ENCODE measurements at regions not wholly inside any gene's neighbourhood (a gene's known extent, or its start where the extent isn't known, plus 50 kb on each side); places are given as distances from the start of the nearest gene placed in this dataset.

DNA sequence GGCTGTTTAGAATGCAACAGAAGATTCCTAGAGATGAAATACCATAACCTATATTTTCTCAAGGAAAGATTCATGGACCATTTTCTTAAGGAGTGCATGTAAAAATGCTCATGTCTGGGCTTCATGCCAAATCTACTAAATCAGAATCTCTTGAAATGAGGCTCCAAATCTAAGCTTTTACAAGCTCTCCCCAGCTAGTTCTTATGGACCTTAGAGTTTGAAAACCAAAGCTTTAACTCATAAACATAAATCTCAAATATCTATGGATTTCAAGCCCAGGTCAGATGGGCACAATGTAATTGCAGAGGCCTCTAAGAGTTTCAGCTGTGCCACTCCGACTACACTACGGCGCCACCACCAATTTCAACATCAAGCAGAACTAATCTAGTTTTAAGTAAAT, 117.3 kb upstream of the CAND1 start:
- no peak overlapping the region for H2BK120ac ChIP-seq (ENCODE audit: low read depth, low read length)
- no peak for DNase-seq (ENCODE audit: low spot score)
- H2BK5ac ChIP-seq (ENCODE audit: low read length): no peak overlapping the region
- H3K27me3 ChIP-seq (ENCODE audit: control insufficient read depth in 3 of 3, insufficient read depth in 3 of 3, low read depth in 1 of 3, low read length in 3 of 3): peaks cover 0 to 3% (median 0%) of the 10 kb centered on the region in 3 experiments
- no peak overlapping the region for H2BK15ac ChIP-seq (ENCODE audit: low read length)
- no peak overlapping the region for H2AFZ ChIP-seq (ENCODE audit: low read length)
- H3K18ac ChIP-seq (ENCODE audit: low read length): no peak overlapping the region
- H3K14ac ChIP-seq (ENCODE audit: low read length): no peak overlapping the region
- H3K4me2 ChIP-seq (ENCODE audit: insufficient read depth, low read length, poor library complexity, severe bottlenecking): no peak overlapping the region
- no peak overlapping the region for H4K91ac ChIP-seq (ENCODE audit: low read depth, low read length, poor library complexity)
- H4K8ac ChIP-seq (ENCODE audit: low read depth, low read length): no peak overlapping the region
- no peak overlapping the region for H2BK12ac ChIP-seq (ENCODE audit: low read length)
- no CpG with 5 or more reads among the region's 3 CpGs for WGBS, 2 donors (ENCODE audit: extremely low coverage in 2 of 2, insufficient read length in 2 of 2, insufficient replicate concordance in 1 of 2)
- H3K9ac ChIP-seq (ENCODE audit: low read depth, low read length, poor library complexity): no peak overlapping the region
- no peak overlapping the region for H3K4ac ChIP-seq (ENCODE audit: low read length)
- H3K4me1 ChIP-seq (ENCODE audit: control insufficient read depth in 2 of 2, insufficient read depth in 1 of 2, low read depth in 1 of 2, low read length in 2 of 2): no peaks in the 10 kb centered on the region
- H3K36me3 ChIP-seq (replicated peaks in 1 of 2; ENCODE audit: control insufficient read depth in 2 of 2, insufficient read depth in 2 of 2, low read length in 2 of 2): no peaks in the 10 kb centered on the region
- no peaks in the 10 kb centered on the region for H3K79me1 ChIP-seq (ENCODE audit: low read depth, low read length)
- H2AK5ac ChIP-seq (ENCODE audit: low read depth, low read length): no peak overlapping the region
- H3K4me3 ChIP-seq (ENCODE audit: low read length in 2 of 2): no peak overlapping the region
- H3K27ac ChIP-seq (replicated peaks; ENCODE audit: low read length): no peak overlapping the region
- no peak overlapping the region for H3K23ac ChIP-seq (ENCODE audit: low read depth, low read length, poor library complexity)
- no peaks in the 10 kb centered on the region for H3K9me3 ChIP-seq (replicated peaks in 1 of 2; ENCODE audit: control insufficient read depth in 2 of 2, insufficient read depth in 1 of 2, low read depth in 1 of 2, low read length in 2 of 2)

- Histone ChIP-seq H3K23ac (ENCODE audit: low read depth, low read length, poor library complexity) (no peak overlapping the region), H3K4me2 (ENCODE audit: insufficient read depth, low read length, poor library complexity, severe bottlenecking) (no peak overlapping the region), H4K91ac (ENCODE audit: low read depth, low read length, poor library complexity) (no peak overlapping the region), H2BK12ac (ENCODE audit: low read length) (no peak overlapping the region), H2BK15ac (ENCODE audit: low read length) (no peak overlapping the region), H3K4me3 (ENCODE audit: low read length in 2 of 2) (no peak overlapping the region), H2AK5ac (ENCODE audit: low read depth, low read length) (no peak overlapping the region), H2AFZ (ENCODE audit: low read length) (no peak overlapping the region), H3K27ac (replicated peaks; ENCODE audit: low read length) (no peak overlapping the region), H2BK120ac (ENCODE audit: low read depth, low read length) (no peak overlapping the region), H3K4me1 (ENCODE audit: control insufficient read depth in 2 of 2, insufficient read depth in 1 of 2, low read depth in 1 of 2, low read length in 2 of 2) (no peaks in the 10 kb centered on the region), H3K18ac (ENCODE audit: low read length) (no peak overlapping the region), H3K9ac (ENCODE audit: low read depth, low read length, poor library complexity) (no peak overlapping the region), H3K14ac (ENCODE audit: low read length) (no peak overlapping the region), H3K79me1 (ENCODE audit: low read depth, low read length) (no peaks in the 10 kb centered on the region), H3K9me3 (replicated peaks in 1 of 2; ENCODE audit: control insufficient read depth in 2 of 2, insufficient read depth in 1 of 2, low read depth in 1 of 2, low read length in 2 of 2) (no peaks in the 10 kb centered on the region), H3K27me3 (ENCODE audit: control insufficient read depth in 3 of 3, insufficient read depth in 3 of 3, low read depth in 1 of 3, low read length in 3 of 3) (peaks cover 0 to 3% (median 0%) of the 10 kb centered on the region in 3 experiments), H3K36me3 (replicated peaks in 1 of 2; ENCODE audit: control insufficient read depth in 2 of 2, insufficient read depth in 2 of 2, low read length in 2 of 2) (no peaks in the 10 kb centered on the region), H2BK5ac (ENCODE audit: low read length) (no peak overlapping the region), H4K8ac (ENCODE audit: low read depth, low read length) (no peak overlapping the region), H3K4ac (ENCODE audit: low read length) (no peak overlapping the region)
- DNase-seq (ENCODE audit: low spot score): no peak
- WGBS, 2 donors (ENCODE audit: extremely low coverage in 2 of 2, insufficient read length in 2 of 2, insufficient replicate concordance in 1 of 2): no CpG with 5 or more reads among the region's 2 CpGs
Measured at GRCh38 chr12:67152451-67152850, 116.7 kb upstream of the CAND1 start.

GRCh38 chr12:67154901-67155300, 114.3 kb upstream of the CAND1 start:
- Histone ChIP-seq H3K4ac (ENCODE audit: low read length) (no peak overlapping the region), H3K4me2 (ENCODE audit: insufficient read depth, low read length, poor library complexity, severe bottlenecking) (no peak overlapping the region), H3K36me3 (replicated peaks in 1 of 2; ENCODE audit: control insufficient read depth in 2 of 2, insufficient read depth in 2 of 2, low read length in 2 of 2) (no peaks in the 10 kb centered on the region), H3K4me1 (ENCODE audit: control insufficient read depth in 2 of 2, insufficient read depth in 1 of 2, low read depth in 1 of 2, low read length in 2 of 2) (no peaks in the 10 kb centered on the region), H4K8ac (ENCODE audit: low read depth, low read length) (no peak overlapping the region), H3K27ac (replicated peaks; ENCODE audit: low read length) (no peak overlapping the region), H3K23ac (ENCODE audit: low read depth, low read length, poor library complexity) (no peak overlapping the region), H2AFZ (ENCODE audit: low read length) (no peak overlapping the region), H2AK5ac (ENCODE audit: low read depth, low read length) (no peak overlapping the region), H4K91ac (ENCODE audit: low read depth, low read length, poor library complexity) (no peak overlapping the region), H2BK5ac (ENCODE audit: low read length) (no peak overlapping the region), H2BK15ac (ENCODE audit: low read length) (no peak overlapping the region), H3K9me3 (replicated peaks in 1 of 2; ENCODE audit: control insufficient read depth in 2 of 2, insufficient read depth in 1 of 2, low read depth in 1 of 2, low read length in 2 of 2) (no peaks in the 10 kb centered on the region), H3K18ac (ENCODE audit: low read length) (no peak overlapping the region), H3K27me3 (ENCODE audit: control insufficient read depth in 3 of 3, insufficient read depth in 3 of 3, low read depth in 1 of 3, low read length in 3 of 3) (peaks cover 0 to 3% (median 0%) of the 10 kb centered on the region in 3 experiments), H3K14ac (ENCODE audit: low read length) (no peak overlapping the region), H2BK12ac (ENCODE audit: low read length) (no peak overlapping the region), H3K4me3 (ENCODE audit: low read length in 2 of 2) (no peak overlapping the region), H3K9ac (ENCODE audit: low read depth, low read length, poor library complexity) (no peak overlapping the region), H2BK120ac (ENCODE audit: low read depth, low read length) (no peak overlapping the region), H3K79me1 (ENCODE audit: low read depth, low read length) (no peaks in the 10 kb centered on the region)
- no CpG with 5 or more reads among the region's 3 CpGs for WGBS, 2 donors (ENCODE audit: extremely low coverage in 2 of 2, insufficient read length in 2 of 2, insufficient replicate concordance in 1 of 2)
- DNase-seq (ENCODE audit: low spot score): no peak

DNA sequence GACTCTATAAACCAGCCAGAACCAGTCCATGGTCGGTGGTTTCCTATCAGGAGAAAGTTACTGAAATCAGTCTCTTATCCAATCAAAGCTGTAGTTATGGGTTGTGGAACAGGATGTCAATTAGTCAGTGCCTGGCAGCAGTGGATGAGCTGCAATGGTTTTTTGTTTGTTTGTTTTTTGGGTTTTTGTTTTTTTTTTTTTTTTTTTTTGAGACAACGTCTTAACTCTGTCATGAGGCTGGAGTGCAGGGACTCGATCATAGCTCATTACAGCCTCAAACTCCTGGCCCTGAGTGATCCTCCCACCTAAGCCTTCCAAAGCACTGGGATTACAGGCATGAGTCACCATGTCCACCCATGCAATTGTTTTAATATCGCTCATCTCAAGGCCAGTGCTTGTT, 113.3 kb upstream of the CAND1 start:
- Histone ChIP-seq H3K27ac (replicated peaks; ENCODE audit: low read length) (no peak overlapping the region), H3K36me3 (replicated peaks in 1 of 2; ENCODE audit: control insufficient read depth in 2 of 2, insufficient read depth in 2 of 2, low read length in 2 of 2) (no peaks in the 10 kb centered on the region), H4K8ac (ENCODE audit: low read depth, low read length) (no peak overlapping the region), H3K9me3 (replicated peaks in 1 of 2; ENCODE audit: control insufficient read depth in 2 of 2, insufficient read depth in 1 of 2, low read depth in 1 of 2, low read length in 2 of 2) (no peaks in the 10 kb centered on the region), H3K14ac (ENCODE audit: low read length) (no peak overlapping the region), H2AFZ (ENCODE audit: low read length) (no peak overlapping the region), H3K79me1 (ENCODE audit: low read depth, low read length) (no peaks in the 10 kb centered on the region), H3K4me1 (ENCODE audit: control insufficient read depth in 2 of 2, insufficient read depth in 1 of 2, low read depth in 1 of 2, low read length in 2 of 2) (no peaks in the 10 kb centered on the region), H3K18ac (ENCODE audit: low read length) (no peak overlapping the region), H3K4ac (ENCODE audit: low read length) (no peak overlapping the region), H2BK5ac (ENCODE audit: low read length) (no peak overlapping the region), H2BK15ac (ENCODE audit: low read length) (no peak overlapping the region), H2BK12ac (ENCODE audit: low read length) (no peak overlapping the region), H2BK120ac (ENCODE audit: low read depth, low read length) (no peak overlapping the region), H3K23ac (ENCODE audit: low read depth, low read length, poor library complexity) (no peak overlapping the region), H3K4me3 (ENCODE audit: low read length in 2 of 2) (no peak overlapping the region), H2AK5ac (ENCODE audit: low read depth, low read length) (no peak overlapping the region), H3K27me3 (ENCODE audit: control insufficient read depth in 3 of 3, insufficient read depth in 3 of 3, low read depth in 1 of 3, low read length in 3 of 3) (no peaks in the 10 kb centered on the region), H4K91ac (ENCODE audit: low read depth, low read length, poor library complexity) (no peak overlapping the region), H3K9ac (ENCODE audit: low read depth, low read length, poor library complexity) (no peak overlapping the region), H3K4me2 (ENCODE audit: insufficient read depth, low read length, poor library complexity, severe bottlenecking) (no peak overlapping the region)
- no peak for DNase-seq (ENCODE audit: low spot score)
- WGBS, 2 donors (ENCODE audit: extremely low coverage in 2 of 2, insufficient read length in 2 of 2, insufficient replicate concordance in 1 of 2): no CpG with 5 or more reads among the region's 4 CpGs

Data from neuronal stem cell (in vitro differentiated cells).